Inflammatory macrophage treated with lipopolysaccharide for 4 hours (primary cell): ENCODE measurements at regions not wholly inside any gene's neighbourhood (a gene's known extent, or its start where the extent isn't known, plus 50 kb on each side); places are given as distances from the start of the nearest gene placed in this dataset.
A peak's percentile ranks its signal among the peaks of the same experiment; 100 is the strongest.
"Not testable (repeated sequence)": the region's sequence is repeated elsewhere in the genome, so short reads cannot be mapped to it uniquely, and the experiment has no call there.

Source experiments
- DNase-seq: peaks from one replicate; pipeline ENCODE4 v3.0.0-alpha.2; 2020

DNA sequence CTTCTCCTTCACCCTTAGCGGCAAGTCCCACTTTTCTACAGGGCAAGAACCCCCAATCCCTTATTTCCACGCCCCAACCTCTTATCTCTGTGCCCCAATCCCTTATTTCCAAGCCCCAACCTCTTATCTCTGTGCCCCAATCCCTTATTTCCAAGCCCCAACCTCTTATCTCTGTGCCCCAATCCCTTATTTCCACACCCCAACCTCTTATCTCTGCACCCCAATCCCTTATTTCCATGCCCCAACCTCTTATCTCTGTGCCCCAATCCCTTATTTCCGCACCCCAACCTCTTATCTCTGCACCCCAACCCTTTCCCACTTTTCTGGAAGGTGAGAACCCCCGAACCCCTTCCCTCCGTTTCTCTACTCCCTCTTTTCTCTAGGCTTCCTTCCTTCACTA lies 116.1 kb upstream of the GJE1 start:
- not testable (repeated sequence) for DNase-seq

- DNase-seq = not testable (repeated sequence)
These were observed 117.3 kb upstream of the GJE1 start for GRCh38 chr6:142015463-142015862.

DNA sequence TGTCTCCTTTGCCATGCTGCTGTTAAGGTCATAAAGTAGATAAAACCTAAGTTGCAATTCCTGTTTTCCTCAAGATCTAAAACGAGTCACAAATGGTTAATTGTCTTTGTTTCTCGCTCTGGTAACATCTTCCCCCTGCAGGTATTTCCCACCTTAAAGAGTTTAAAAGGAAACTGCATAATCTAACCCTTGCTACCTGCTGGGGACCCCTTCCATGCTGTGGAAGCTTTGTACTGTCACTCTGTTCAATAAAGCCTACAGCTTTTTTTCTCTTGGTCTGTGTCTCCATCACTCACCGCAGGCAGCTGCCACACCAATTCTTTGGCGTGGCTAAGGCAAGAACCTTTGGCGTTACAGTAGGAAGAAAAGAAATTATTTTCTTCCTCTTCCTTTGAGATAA lies 117.7 kb upstream of the GJE1 start:
- DNase-seq = no peak

DNA sequence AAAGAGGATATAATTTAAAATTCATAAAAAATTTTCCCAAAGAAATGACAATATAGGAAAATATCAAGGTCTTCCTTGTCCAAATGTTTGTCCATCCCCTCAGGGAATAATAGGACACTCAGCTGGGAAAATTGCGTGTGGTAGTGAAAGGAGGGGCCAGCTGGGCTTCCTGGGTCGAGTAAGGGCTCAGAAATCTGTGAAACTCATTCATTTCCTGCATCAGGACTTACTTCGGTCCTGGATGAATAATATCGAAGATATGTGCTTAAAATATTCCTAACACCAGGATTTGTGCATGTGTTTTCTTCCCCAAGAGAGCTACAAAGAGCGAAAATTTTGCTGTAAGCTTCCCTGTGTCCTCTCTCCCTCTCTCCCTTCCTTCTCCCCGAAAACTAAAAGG lies 118.2 kb upstream of the GJE1 start:
- no peak for DNase-seq

DNA sequence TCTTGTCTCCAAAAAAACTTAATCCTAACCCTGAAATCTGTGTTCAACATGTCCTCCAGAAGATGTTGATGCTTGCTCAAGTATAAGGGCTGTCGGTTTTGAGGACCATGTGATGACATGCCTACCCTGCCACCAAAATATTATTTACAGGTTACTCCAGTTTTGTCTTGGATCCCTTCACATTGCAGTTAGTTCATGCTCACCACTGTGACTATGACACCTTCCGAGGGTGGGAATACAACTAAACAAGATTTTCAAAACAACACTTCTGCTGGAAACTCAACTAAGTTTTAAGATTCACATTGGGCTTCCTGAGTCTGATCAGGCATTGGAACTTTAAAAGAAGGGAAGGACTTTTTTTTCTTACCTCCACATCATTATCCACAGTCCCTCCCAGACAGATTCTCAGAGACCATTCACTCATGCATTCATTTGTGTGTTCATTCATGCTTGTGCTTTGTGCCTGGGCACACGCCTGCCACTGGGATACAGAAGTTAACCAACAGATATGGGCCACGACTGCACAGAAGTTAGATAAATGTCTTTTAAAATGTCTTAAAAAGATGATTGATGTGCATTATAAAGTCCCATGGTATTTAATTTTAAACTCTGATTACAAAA lies 118.7 kb upstream of the GJE1 start:
- no peak for DNase-seq

DNA sequence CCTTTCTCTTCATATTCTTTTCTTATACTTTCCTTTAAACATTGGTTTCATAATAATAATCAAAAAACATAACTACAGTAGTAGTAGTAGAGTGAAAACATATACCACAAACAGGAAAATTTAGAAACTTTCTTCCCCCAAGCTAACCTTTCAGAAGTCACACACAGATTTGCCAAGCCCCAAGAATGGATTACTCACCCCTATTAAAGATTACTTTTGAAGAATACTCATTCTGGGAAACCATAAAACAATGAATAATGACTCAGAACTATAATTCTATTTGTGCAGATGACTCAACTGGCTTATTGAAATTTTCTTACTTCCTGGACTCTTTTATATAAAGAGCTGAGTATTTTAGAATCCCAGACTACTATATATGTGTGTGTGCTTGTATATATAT lies 119.4 kb upstream of the GJE1 start:
- DNase-seq = no peak

GRCh38 chr6:142011775-142012174 lies 121.0 kb upstream of the GJE1 start:
- DNase-seq = no peak

DNA sequence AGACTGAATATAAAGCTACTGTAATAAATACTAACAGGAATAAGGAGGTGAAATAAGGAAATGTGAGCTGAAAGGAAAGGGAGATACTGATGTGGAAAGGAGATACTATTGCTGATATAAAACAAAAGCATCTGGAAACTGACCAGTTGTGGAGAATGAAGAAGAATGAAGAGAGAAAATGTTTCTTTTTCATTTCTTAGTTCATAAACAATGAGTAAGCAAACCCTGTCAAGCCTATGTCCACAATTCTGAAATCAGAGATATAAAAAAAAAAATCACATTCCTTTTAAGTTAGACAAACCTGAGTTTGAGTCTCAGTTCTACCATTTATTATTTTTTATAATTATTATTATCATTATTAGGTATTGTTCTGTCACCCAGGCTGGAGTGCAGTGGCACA lies 121.6 kb upstream of the GJE1 start:
- no peak for DNase-seq

- no peak for DNase-seq
These were observed 123.1 kb upstream of the GJE1 start for GRCh38 chr6:142009647-142010046.

GRCh38 chr6:142008781-142009180 lies 123.9 kb upstream of the GJE1 start:
- DNase-seq = no peak

GRCh38 chr6:142008016-142008735 lies 124.5 kb upstream of the GJE1 start:
- no peak for DNase-seq

- DNase-seq = no peak
These were observed 127.7 kb upstream of the GJE1 start for GRCh38 chr6:142005021-142005420.

GRCh38 chr6:142002825-142003405 lies 129.8 kb upstream of the GJE1 start:
- DNase-seq = no peak

DNA sequence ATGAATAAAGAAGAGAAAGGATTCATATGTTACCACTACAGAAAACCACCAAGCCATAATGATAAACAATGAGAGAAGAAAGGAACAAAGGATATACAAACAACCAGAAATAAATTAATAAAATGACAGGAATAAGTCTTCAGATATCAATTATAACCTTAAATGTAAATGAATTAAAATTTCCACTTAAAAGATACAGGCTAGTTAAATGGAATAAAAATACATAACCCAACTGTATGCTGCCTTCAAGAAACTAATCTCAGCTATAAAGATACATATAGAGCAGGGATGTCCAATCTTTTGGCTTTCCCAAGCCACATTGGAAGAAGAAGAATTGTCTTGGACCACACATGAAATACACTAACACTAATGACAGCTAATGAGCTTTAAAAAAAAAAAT lies 135.9 kb upstream of the GJE1 start:
- DNase-seq = no peak

DNA sequence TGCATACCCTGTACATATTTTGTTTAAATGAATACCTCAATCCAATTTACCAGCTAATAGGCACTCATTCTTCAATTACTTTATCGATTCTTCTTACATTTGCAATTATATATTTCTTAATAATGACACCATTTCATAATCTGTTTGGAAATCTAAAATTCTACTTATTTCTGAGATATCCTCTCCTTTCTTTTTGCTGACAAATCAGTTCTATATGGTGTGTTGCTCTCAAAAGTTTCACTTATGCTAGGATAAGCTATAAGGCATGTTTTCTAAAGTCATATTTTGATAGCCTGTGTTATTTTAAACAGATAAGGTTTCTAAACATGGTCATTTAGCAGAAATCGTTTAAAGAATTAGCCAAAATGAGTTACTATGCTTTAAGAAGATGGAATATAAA lies 140.6 kb upstream of the GJE1 start:
- no peak for DNase-seq

GRCh38 chr6:141990840-141991239 lies 141.9 kb upstream of the GJE1 start:
- no peak for DNase-seq

DNA sequence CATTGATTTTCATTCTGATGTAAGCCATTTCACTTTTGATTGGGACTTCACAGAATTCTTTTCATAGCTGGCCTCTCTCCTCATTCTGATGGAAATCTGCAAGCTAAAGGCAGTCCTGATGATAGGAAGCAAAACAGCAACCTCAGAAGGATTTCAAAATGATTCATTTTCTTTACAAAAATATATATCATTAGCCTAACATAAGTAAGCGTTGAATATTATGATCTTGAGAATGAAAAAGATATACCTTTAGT lies 143.1 kb upstream of the GJE1 start:
- DNase-seq = no peak

DNA sequence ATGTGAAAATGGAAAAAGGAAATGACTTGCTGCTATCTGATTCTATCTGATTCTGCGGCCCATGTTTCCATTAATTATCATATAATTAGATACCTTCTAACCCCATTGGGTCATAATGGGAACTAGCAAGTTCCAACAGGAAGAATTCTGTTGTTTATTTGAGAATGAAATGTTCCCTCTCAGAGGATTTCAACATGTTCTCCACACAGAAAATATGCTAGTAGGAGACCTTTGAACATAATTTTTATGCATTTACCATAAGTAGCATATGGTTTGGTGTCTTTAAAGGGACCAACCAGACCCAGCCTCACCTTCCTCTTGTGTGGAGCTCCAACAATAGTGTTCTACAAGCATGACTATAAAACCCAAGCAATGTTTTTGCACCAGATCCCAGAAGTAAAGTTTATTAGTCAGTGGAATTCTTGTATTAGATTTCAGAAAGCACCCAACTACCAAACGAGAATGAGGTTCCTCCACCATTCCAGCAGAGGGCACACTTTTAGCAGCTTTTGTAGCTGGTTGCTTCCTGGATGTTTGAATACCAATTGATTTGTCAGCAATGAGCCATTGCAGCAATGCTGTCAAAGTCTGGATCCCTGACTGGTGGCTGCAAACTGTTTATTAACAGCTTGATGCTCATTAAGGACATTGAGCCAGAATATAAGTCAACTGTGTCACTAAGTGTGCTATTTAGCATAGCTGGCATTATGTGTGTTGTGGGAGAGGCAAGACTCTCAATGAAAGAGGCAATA lies 143.6 kb upstream of the GJE1 start:
- DNase-seq = peak; percentile 30

- no peak for DNase-seq
These were observed 144.4 kb upstream of the GJE1 start for GRCh38 chr6:141988327-141988726.

- no peak for DNase-seq
These were observed 146.3 kb upstream of the GJE1 start for GRCh38 chr6:141986457-141986856.

DNA sequence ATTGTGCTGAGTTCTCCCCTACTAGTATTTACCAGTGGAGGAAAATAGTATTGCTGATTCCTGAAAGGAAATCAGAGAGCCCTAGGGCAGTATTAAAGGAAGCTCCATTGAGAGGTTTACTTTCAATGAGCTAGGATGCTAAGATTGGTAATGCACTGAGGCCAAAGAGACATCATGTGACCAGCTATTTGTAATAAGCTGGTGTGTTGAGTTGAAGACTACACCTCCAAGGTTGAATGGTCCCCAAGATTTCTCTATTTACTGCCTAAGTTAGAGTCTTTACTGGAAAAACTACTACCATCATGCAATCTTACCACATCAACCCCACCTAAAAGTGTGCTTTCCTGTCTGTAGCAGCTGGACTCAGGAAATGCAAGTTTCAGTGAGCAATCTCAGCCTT lies 151.5 kb upstream of the GJE1 start:
- no peak for DNase-seq

- DNase-seq = no peak
These were observed 154.9 kb upstream of the GJE1 start for GRCh38 chr6:141977782-141978181.

GRCh38 chr6:141976994-141977393 lies 155.7 kb upstream of the GJE1 start:
- DNase-seq = no peak

GRCh38 chr6:141969768-141970415 lies 162.8 kb upstream of the GJE1 start:
- DNase-seq = not testable (repeated sequence)
